GM10266 (cell line): ENCODE measurements at regions not wholly inside any gene's neighbourhood (a gene's known extent, or its start where the extent isn't known, plus 50 kb on each side); places are given as distances from the start of the nearest gene placed in this dataset.

Source experiments
- DNase-seq: peaks from one replicate; pipeline ENCODE4 v3.0.0; 2012; ENCODE audit errors: extremely low spot score
- TF ChIP-seq, protein P1 (sequence below): IDR thresholded peaks from 2 replicates; pipeline ENCODE4 v1.5.1; 2012; ENCODE audit warnings: mild to moderate bottlenecking, low read depth; ENCODE audit not compliant: control insufficient read depth, insufficient read depth; ENCODE audit errors: missing control alignments

DNA sequence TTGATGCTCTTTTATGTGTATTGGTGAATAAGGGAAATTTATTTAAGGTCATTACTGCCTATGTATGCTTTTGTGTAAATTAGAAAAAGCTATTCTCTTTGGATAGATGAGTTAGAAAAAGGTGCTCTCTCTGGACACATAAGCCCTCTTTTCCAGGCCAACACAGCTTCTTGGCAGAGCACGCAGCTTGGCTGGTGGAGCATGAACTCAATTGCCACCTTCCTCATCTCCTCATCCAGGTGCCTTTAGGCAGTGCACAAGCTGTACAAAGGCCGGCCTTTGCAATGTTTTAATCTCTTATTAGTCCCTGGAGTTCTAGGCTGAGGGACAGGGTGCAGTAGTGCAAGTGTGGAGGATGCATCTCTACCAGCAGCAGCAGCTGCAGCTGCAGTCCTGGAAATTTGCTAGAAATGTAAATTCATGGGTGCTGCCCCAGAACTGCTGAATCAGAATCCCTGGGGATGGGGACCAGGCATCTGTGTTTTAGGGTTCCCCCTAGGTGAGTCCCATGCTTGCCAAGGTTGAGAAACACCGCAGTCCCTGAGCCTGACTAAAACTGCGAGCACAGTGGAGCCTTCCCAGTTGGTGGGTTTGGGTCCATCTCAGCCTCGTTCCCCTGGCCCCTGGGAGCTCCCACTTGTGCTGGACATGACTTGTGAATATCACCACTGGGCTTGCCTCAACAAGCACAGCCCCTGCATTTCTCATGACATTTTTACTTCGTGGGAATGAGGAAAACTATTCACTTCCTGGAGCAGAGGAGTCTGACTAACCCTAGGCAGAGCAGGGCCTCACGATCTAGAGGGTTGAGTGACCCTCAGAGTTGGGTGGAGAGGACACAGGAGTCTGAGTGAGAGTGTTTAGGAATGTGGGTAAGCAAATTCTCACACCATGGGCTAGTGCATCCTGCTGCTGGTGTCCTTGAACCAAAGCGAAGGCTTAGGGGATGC is 272.3 kb downstream of the ZSWIM6 start:
- TF ChIP-seq, protein P1, sequence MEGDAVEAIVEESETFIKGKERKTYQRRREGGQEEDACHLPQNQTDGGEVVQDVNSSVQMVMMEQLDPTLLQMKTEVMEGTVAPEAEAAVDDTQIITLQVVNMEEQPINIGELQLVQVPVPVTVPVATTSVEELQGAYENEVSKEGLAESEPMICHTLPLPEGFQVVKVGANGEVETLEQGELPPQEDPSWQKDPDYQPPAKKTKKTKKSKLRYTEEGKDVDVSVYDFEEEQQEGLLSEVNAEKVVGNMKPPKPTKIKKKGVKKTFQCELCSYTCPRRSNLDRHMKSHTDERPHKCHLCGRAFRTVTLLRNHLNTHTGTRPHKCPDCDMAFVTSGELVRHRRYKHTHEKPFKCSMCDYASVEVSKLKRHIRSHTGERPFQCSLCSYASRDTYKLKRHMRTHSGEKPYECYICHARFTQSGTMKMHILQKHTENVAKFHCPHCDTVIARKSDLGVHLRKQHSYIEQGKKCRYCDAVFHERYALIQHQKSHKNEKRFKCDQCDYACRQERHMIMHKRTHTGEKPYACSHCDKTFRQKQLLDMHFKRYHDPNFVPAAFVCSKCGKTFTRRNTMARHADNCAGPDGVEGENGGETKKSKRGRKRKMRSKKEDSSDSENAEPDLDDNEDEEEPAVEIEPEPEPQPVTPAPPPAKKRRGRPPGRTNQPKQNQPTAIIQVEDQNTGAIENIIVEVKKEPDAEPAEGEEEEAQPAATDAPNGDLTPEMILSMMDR: no peak
- no peak for DNase-seq

DNA sequence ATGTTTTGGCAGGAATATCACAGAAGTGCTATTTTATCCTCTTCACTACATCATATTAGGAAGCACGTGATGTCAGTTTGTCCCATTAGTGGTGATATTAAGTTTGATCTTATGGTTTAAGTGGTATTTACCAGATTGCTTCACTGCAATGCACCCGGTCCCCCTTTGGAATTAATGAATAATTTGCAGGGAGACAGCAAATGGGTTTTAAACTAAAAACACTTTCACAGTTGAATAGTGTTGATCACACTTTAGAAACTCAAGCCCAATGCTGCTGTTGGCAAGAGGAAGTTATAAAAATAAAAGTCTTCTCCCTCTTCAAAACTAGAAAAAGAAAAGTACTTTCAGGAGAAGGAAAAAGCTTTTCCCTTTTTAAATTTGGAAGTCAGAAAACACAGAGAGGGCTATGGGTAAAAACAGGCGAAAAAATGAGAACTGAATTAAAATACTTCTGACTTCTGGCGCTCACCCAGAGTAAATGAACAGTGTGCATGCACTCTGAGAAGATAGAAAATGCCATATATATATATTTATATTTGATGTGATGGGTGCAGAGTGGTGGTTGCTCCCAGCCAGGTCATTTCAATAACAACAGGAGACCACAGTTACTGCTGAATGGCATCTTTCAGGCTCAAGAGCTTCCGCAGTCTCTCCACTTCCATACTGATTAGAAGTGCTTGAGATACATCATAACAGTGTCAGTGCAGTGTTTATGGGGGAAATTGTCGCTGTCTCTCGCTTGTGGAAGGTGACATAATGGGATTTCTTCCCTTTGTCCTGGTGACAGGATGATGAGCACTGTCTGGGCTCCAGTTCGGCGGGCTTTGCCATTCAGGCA is 278.0 kb downstream of the ZSWIM6 start:
- TF ChIP-seq, protein P1: no peak
- DNase-seq: no peak

DNA sequence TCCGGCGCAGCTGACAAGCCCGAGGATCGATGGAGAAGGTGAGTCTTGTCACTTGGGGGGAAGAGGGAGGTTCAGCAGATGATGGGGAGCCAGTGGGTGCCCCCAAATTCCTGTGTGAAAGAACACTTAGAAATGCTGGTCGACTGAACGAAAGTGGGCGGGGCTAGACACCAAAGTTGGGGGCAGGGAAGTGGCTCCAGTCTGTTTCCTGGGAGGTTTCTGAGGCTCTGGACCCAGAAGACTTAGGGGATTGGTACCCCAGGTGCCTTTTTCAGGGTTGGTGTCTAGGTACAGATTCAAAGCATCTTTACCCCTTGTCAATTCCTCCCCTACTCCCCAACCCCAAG is 278.6 kb downstream of the ZSWIM6 start:
- no peak for DNase-seq
- TF ChIP-seq, protein P1: no peak

DNA sequence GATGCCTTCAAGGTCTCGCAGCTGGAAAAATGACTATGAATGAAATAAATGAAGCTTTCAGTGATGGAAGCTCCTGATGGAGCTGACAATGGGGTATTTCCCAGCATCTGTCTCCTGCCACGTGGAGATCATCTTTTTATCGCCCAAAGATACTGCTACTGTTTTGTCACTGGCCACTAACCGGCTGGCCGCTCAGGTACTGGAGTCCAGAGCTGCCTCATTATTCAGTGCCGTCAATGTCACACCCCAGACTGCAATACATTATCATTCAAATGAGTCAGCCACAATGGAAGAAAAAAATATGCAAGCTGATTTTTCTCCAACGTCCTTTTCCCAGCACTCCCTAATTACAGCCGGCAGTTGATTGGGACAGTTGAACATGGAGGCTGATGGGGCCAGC is 280.4 kb downstream of the ZSWIM6 start:
- no peak for DNase-seq

DNA sequence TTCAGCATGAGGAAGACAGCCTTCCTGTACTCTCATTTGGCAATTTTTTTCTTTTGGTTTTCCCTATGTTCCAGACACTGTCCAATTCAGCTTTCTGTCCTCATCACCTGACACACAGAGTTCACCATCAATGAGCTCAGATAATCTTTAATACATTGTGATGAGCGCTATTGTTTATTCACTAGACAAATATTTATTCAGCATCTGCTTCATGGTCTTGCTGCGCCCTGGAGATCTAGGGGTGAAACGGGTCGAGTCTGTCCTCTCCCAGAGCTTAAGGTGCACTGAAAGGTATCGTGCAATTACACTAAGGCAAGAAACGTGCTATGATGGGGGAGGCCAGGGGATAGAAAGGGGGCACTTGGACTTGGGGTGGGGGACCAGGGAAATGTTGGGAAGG is 281.6 kb downstream of the ZSWIM6 start:
- TF ChIP-seq, protein P1: no peak
- DNase-seq: no peak

More for the DNA sequence above, 280.4 kb downstream of the ZSWIM6 start:
- TF ChIP-seq, protein P1: no peak

DNA sequence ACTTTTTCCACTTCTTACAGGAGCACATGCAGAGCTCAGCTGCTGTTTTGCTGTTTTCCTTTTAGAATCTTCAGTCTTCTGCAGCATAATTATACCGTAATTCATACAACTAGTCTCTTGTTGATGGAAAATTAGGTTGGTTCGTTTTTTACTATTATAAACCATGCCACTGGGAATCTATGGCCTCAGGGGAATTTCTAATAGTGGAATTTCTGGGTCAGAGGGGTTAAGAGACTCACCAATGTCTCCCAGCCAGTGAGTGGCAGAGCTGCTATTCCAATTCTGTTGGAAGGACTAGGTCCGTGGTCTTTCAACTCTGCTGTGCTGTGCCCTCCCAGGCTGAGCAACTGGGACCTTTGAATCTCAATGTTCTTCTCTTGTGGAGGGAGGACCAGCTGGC is 282.5 kb downstream of the ZSWIM6 start:
- DNase-seq: no peak
- TF ChIP-seq, protein P1: no peak
